Endodermal cell (in vitro differentiated cells): ENCODE measurements at regions not wholly inside any gene's neighbourhood (a gene's known extent, or its start where the extent isn't known, plus 50 kb on each side); places are given as distances from the start of the nearest gene placed in this dataset.

Experiments
- DNase-seq: peaks from one replicate; pipeline ENCODE4 v3.0.0-alpha.2; 2017
- H3K27ac ChIP-seq: 2 replicates; pipeline ENCODE4 v1.5.1; 2013; ENCODE audit warnings: mild to moderate bottlenecking, low read depth, low read length, moderate library complexity
- H3K27me3 ChIP-seq: 2 replicates; pipeline ENCODE4 v1.6.1; 2013; ENCODE audit warnings: mild to moderate bottlenecking, low read length, moderate library complexity; ENCODE audit not compliant: insufficient read depth, control insufficient read depth, poor library complexity, severe bottlenecking
- H3K36me3 ChIP-seq: 2 replicates; pipeline ENCODE4 v1.7.0; 2013; ENCODE audit warnings: mild to moderate bottlenecking, low read length, moderate library complexity; ENCODE audit not compliant: control insufficient read depth, insufficient read depth
- H3K4me1 ChIP-seq: one replicate; pipeline ENCODE4 v1.7.0; 2013; ENCODE audit warnings: low read length; ENCODE audit not compliant: control insufficient read depth, insufficient read depth
- H3K4me3 ChIP-seq: 2 replicates; pipeline ENCODE4 v1.5.1; 2013; ENCODE audit warnings: mild to moderate bottlenecking, low read length, moderate library complexity
- H3K9ac ChIP-seq: 2 replicates; pipeline ENCODE4 v1.6.1; 2013; ENCODE audit warnings: mild to moderate bottlenecking, low read length, moderate library complexity; ENCODE audit not compliant: poor library complexity, severe bottlenecking; ENCODE audit errors: extremely low read depth
- H3K9me3 ChIP-seq: 2 replicates; pipeline ENCODE4 v1.6.1; 2013; ENCODE audit warnings: mild to moderate bottlenecking, low read length, moderate library complexity; ENCODE audit not compliant: control insufficient read depth
- H3K27ac Mint-ChIP-seq: 2 replicates; pipeline ENCODE4 v1.8.0; 2020; ENCODE audit warnings: mixed read lengths
- H3K27me3 Mint-ChIP-seq: 2 replicates; pipeline ENCODE4 v1.8.0; 2021; ENCODE audit warnings: mild to moderate bottlenecking, mixed read lengths; ENCODE audit not compliant: insufficient read depth
- H3K36me3 Mint-ChIP-seq: 2 replicates; pipeline ENCODE4 v1.8.0; 2020; ENCODE audit warnings: low read depth, mixed read lengths
- H3K4me1 Mint-ChIP-seq: 2 replicates; pipeline ENCODE4 v1.8.0; 2020; ENCODE audit warnings: mixed read lengths
- H3K4me3 Mint-ChIP-seq: 2 replicates; pipeline ENCODE4 v1.8.0; 2020; ENCODE audit warnings: mild to moderate bottlenecking, moderate library complexity, mixed read lengths
- H3K9me3 Mint-ChIP-seq: 2 replicates; pipeline ENCODE4 v1.8.0; 2020; ENCODE audit warnings: mild to moderate bottlenecking, mixed read lengths
- CTCF ChIP-seq: fragments of 200-600 bp; sonication (generic); conservative IDR thresholded peaks from 2 replicates; pipeline ENCODE4 v1.5.0; 2021; ENCODE audit warnings: antibody characterized with exemption, mild to moderate bottlenecking
- WGBS, 2 experiments: methylation state at CpG; one replicate each; pipeline versions ENCODE4 v1.1.5 to v1.1.7; 2013; ENCODE audit warnings: missing lambda C conversion rate in 2 of 2, mixed read lengths in 1 of 2; ENCODE audit not compliant: insufficient coverage in 1 of 2, insufficient read length in 1 of 2; 5-methylcytosine and 5-hydroxymethylcytosine counted together

- Histone ChIP-seq H3K4me3 (no peak overlapping the region), H3K36me3 (peaks cover 32% of the 10 kb centered on the region), H3K27me3 (no peaks in the 10 kb centered on the region), H3K9me3 (peaks cover 42% of the 10 kb centered on the region), H3K4me1 (no peaks in the 10 kb centered on the region), H3K27ac (no peak overlapping the region), H3K9ac (no peak overlapping the region)
- peak; percentile 71 for DNase-seq
- WGBS, 2 experiments, result 96 to 100% methylated on average over 6 to 11 of the region's 11 CpGs
- Mint-ChIP-seq H3K4me1 (no peaks in the 10 kb centered on the region), H3K9me3 (peaks cover 47% of the 10 kb centered on the region), H3K36me3 (peaks cover 63% of the 10 kb centered on the region), H3K27ac (no peak overlapping the region), H3K4me3 (no peak overlapping the region), H3K27me3 (no peaks in the 10 kb centered on the region)
- no peak for TF ChIP-seq CTCF
Observed at GRCh38 chr7:149570784-149571183, 73.2 kb upstream of the ZNF746 start.

DNA sequence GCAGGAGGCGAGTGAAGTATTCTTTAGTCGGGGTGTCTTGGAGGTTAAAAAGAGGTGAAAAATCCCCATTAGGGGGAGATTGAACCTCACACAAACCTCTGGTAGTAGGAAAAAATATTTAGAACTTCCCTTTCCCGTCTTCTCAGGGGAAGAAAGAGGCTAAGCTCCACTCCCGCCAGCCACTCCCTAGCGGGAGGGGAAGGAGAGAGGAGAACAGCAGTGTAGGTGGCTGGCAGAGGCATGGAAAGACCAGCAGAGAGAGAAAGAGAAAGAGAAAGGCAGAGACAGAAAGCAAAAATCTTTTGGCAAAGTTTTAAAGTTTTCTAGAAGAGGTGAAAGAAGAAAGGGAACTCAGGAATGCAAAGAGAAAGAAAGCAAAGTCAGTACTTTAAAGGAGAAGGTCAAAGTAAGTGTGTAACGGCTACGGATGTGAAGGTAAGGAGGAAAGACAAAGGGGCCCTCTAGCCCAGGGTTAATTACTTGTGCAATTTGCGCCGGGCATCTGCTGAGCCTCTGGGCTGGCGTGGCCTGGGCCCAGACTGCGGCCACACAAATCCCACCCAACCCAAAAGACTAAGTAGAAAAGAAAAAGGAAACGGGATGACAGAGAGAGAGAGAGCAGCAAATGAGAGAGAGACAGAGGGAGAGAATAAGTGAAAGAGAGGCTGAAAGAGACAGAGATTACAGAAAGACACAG lies 72.3 kb upstream of the ZNF746 start:
- H3K27ac ChIP-seq, result no peak overlapping the region
- no peaks in the 10 kb centered on the region for H3K4me1 ChIP-seq
- H3K9me3 ChIP-seq, result peaks cover 42% of the 10 kb centered on the region
- H3K4me3 ChIP-seq, result no peak overlapping the region
- 98 to 99% methylated on average over 6 to 11 of the region's 12 CpGs for WGBS, 2 experiments
- H3K36me3 Mint-ChIP-seq, result peaks cover 64% of the 10 kb centered on the region
- no peaks in the 10 kb centered on the region for H3K27me3 Mint-ChIP-seq
- H3K4me1 Mint-ChIP-seq, result no peaks in the 10 kb centered on the region
- no peaks in the 10 kb centered on the region for H3K27me3 ChIP-seq
- peaks cover 39% of the 10 kb centered on the region for H3K36me3 ChIP-seq
- DNase-seq, result peak; percentile 71
- H3K9me3 Mint-ChIP-seq, result peaks cover 40% of the 10 kb centered on the region
- no peak overlapping the region for H3K4me3 Mint-ChIP-seq
- H3K9ac ChIP-seq, result no peak overlapping the region
- no peak for TF ChIP-seq CTCF
- no peak overlapping the region for H3K27ac Mint-ChIP-seq

GRCh38 chr7:149569025-149569725 lies 71.6 kb upstream of the ZNF746 start:
- H3K4me1 Mint-ChIP-seq, result no peaks in the 10 kb centered on the region
- peak; percentile 85 for DNase-seq

More at GRCh38 chr7:149569025-149569725, 71.6 kb upstream of the ZNF746 start:
- H3K9me3 ChIP-seq, result peaks cover 42% of the 10 kb centered on the region
- no peak overlapping the region for H3K4me3 ChIP-seq
- peaks cover 44% of the 10 kb centered on the region for H3K36me3 ChIP-seq
- no peak for TF ChIP-seq CTCF
- Mint-ChIP-seq H3K4me3 (no peak overlapping the region), H3K36me3 (peaks cover 71% of the 10 kb centered on the region), H3K27me3 (no peaks in the 10 kb centered on the region), H3K9me3 (peaks cover 33% of the 10 kb centered on the region), H3K27ac (no peak overlapping the region)
- H3K27me3 ChIP-seq, result no peaks in the 10 kb centered on the region
- no peak overlapping the region for H3K27ac ChIP-seq
- WGBS, 2 experiments, result 96% methylated on average over 4 to 6 of the region's 6 CpGs
- H3K9ac ChIP-seq, result no peak overlapping the region
- H3K4me1 ChIP-seq, result no peaks in the 10 kb centered on the region
